K562 (cell line): ENCODE measurements at regions not wholly inside any gene's neighbourhood (a gene's known extent, or its start where the extent isn't known, plus 50 kb on each side); places are given as distances from the start of the nearest gene placed in this dataset.

Source experiments
- ATAC-seq: fragments of 200-7000 bp; cut with Tn5 transposase; 3 replicates; pipeline ENCODE4 v1.9.1; 2020; ENCODE audit warnings: moderate library complexity
- BruUV-seq: library from RNA; stranded (reverse); fragments of 400-500 nt; replicated peaks from 2 replicates; lab custom pipeline; 2021; lab: Mats Ljungman, UMichigan
- CTCF ChIA-PET: fragments of 300-600 bp; formaldehyde crosslinking; extraction: SDS; loops from one replicate; lab custom pipeline; 2021; ENCODE audit warnings: low intra/inter-chr PET ratio; lab: Yijun Ruan, JAX
- POLR2A ChIA-PET: fragments of 300-600, 350-650 bp; sonication (Branson Sonifier 250); formaldehyde crosslinking; extraction: SDS; loops from one replicate; lab custom pipeline; 2021; ENCODE audit warnings: antibody characterized with exemption, inconsistent platforms; lab: Yijun Ruan, JAX
- DNase-seq, 4 experiments: peaks; one replicate each; pipeline versions ENCODE4 v3.0.0 to v3.0.0-alpha.2; 2011 to 2018; ENCODE audit warnings: low spot score in 3 of 4, mixed read lengths in 3 of 4; ENCODE audit errors: extremely low read depth in 1 of 4
- FAIRE-seq: peaks from 2 replicates; lab custom pipeline; 2011; peaks lifted over from hg19 to GRCh38; lab: Jason Lieb, UNC
- H2AFZ ChIP-seq: 2 replicates; pipeline ENCODE4 v1.6.0; 2011; ENCODE audit warnings: low read depth, low read length, control low read depth, inconsistent platforms
- H3K27ac ChIP-seq: fragments of 200-600 bp; 3 replicates; pipeline ENCODE4 v1.8.0; 2011; ENCODE audit warnings: low read depth, mild to moderate bottlenecking, control low read depth, inconsistent platforms, low read length, moderate library complexity, mixed read lengths; ENCODE audit errors: extremely low read depth
- H3K27me3 ChIP-seq, 2 experiments: fragments of 300-600 bp in 1 of 2; 2 replicates in 1 of 2; 3 replicates in 1 of 2; pipeline versions ENCODE4 v1.6.0 to v1.8.0; 2011; ENCODE audit warnings: inconsistent platforms in 2 of 2, low read length in 2 of 2, mild to moderate bottlenecking in 1 of 2, mixed read lengths in 1 of 2, moderate library complexity in 1 of 2; ENCODE audit not compliant: control insufficient read depth in 2 of 2, insufficient read depth in 2 of 2
- H3K36me3 ChIP-seq: fragments of 300-600 bp; 3 replicates; pipeline ENCODE4 v1.8.0; 2011; ENCODE audit warnings: mild to moderate bottlenecking, low read length, inconsistent platforms; ENCODE audit not compliant: control insufficient read depth, insufficient read depth
- H3K4me1 ChIP-seq, 2 experiments: fragments of 200-600 bp in 1 of 2; replicated peaks in 1 of 2; 2 replicates in 1 of 2; 3 replicates in 1 of 2; pipeline versions ENCODE4 v1.5.1 to v1.8.0; 2011; ENCODE audit warnings: inconsistent platforms in 2 of 2, low read length in 2 of 2, mild to moderate bottlenecking in 1 of 2, mixed read lengths in 1 of 2, moderate library complexity in 1 of 2; ENCODE audit not compliant: control insufficient read depth in 2 of 2, insufficient read depth in 2 of 2
- H3K4me2 ChIP-seq: 2 replicates; pipeline ENCODE4 v1.6.1; 2011; ENCODE audit warnings: low read length, control low read depth, inconsistent platforms, mixed read lengths; ENCODE audit not compliant: insufficient read depth
- H3K4me3 ChIP-seq: fragments of 200-600 bp; sonication (generic), shearing (Covaris generic); 2 replicates; pipeline ENCODE4 v1.5.1; 2016; ENCODE audit warnings: control low read depth, inconsistent platforms
- H3K79me2 ChIP-seq: fragments of 200-600 bp; 3 replicates; pipeline ENCODE4 v1.8.0; 2011; ENCODE audit warnings: low read length, inconsistent platforms; ENCODE audit not compliant: control insufficient read depth, insufficient read depth
- H3K9ac ChIP-seq, 2 experiments: 2 replicates each; pipeline versions ENCODE4 v1.6.0 to v1.6.1; 2011; ENCODE audit warnings: low read depth in 2 of 2, low read length in 2 of 2, control low read depth in 1 of 2, inconsistent platforms in 1 of 2, mild to moderate bottlenecking in 1 of 2, mixed read lengths in 1 of 2; ENCODE audit not compliant: insufficient read depth in 1 of 2
- H3K9me1 ChIP-seq: one replicate; pipeline ENCODE4 v1.6.0; 2011; ENCODE audit warnings: inconsistent platforms, mild to moderate bottlenecking, low read length, moderate library complexity; ENCODE audit not compliant: control insufficient read depth, insufficient read depth
- H3K9me3 ChIP-seq: replicated peaks from 2 replicates; pipeline ENCODE4 v1.5.1; 2011; ENCODE audit warnings: low read depth, low read length, inconsistent platforms; ENCODE audit not compliant: control insufficient read depth, insufficient read depth
- H4K20me1 ChIP-seq: replicated peaks from 2 replicates; pipeline ENCODE4 v1.6.1; 2011; ENCODE audit warnings: low read length, inconsistent platforms, mixed read lengths; ENCODE audit not compliant: control insufficient read depth, insufficient read depth
- ASH1L ChIP-seq: fragments of 450-650 bp; IDR thresholded peaks from 2 replicates; pipeline ENCODE4 v1.6.1; 2018; ENCODE audit warnings: borderline replicate concordance, mild to moderate bottlenecking, low read depth; ENCODE audit not compliant: partially characterized antibody
- COPS2 ChIP-seq: fragments of 450-650 bp; conservative IDR thresholded peaks from 2 replicates; pipeline ENCODE4 v1.6.1; 2016; ENCODE audit warnings: mild to moderate bottlenecking, moderate library complexity
- HNRNPK ChIP-seq: fragments of 200-400 bp; formaldehyde crosslinking; IDR thresholded peaks from one replicate; pipeline ENCODE4 v1.6.1; 2018; ENCODE audit warnings: mild to moderate bottlenecking, low read depth, low read length; ENCODE audit not compliant: poor library complexity, severe bottlenecking
- NFXL1 ChIP-seq: fragments of 450-650 bp; formaldehyde crosslinking; IDR thresholded peaks from 2 replicates; pipeline ENCODE4 v1.4.0; 2021; ENCODE audit warnings: mild to moderate bottlenecking
- PHF20 ChIP-seq: fragments of 450-650 bp; IDR thresholded peaks from 2 replicates; pipeline ENCODE4 v1.6.1; 2018; ENCODE audit not compliant: partially characterized antibody
- PRMT5 ChIP-seq: sonication (generic); formaldehyde crosslinking; IDR thresholded peaks from 2 replicates; pipeline ENCODE4 v1.5.0; 2020; ENCODE audit warnings: missing genetic modification reagents
- RERE ChIP-seq: sonication (generic); formaldehyde crosslinking; IDR thresholded peaks from 2 replicates; pipeline ENCODE4 v1.8.0; 2023; ENCODE audit warnings: missing genetic modification reagents, mild to moderate bottlenecking, borderline replicate concordance
- TAF7 ChIP-seq: fragments of 450-650 bp; IDR thresholded peaks from 2 replicates; pipeline ENCODE4 v1.6.1; 2016; ENCODE audit warnings: missing genetic modification characterization, missing compliant biosample characterization
- ZKSCAN1 ChIP-seq: fragments of 150-350 bp; IDR thresholded peaks from 2 replicates; pipeline ENCODE4 v1.6.1; 2016; ENCODE audit warnings: low read depth, low read length
- ZNF79 ChIP-seq: fragments of 250-450 bp; sonication (Bioruptor Pico); IDR thresholded peaks from 2 replicates; pipeline ENCODE4 v1.4.0; 2020; ENCODE audit warnings: low read depth, mild to moderate bottlenecking, moderate library complexity
- WGBS: fragments of 100-300 bp; shearing (Covaris generic); methylation state at CpG from one replicate; pipeline ENCODE4 v1.1.6; 2016; ENCODE audit warnings: low coverage, mixed read lengths; ENCODE audit not compliant: insufficient coverage; ENCODE audit errors: missing lambda C conversion rate; 5-methylcytosine and 5-hydroxymethylcytosine counted together
- in situ Hi-C: fragments of 300-500 bp; cut with MboI; formaldehyde crosslinking; loops from 4 replicates; pipeline ENCODE4 v1.15.0; 2018; ENCODE audit warnings: inconsistent platforms, mixed read lengths
- intact Hi-C: fragments of 100-400 bp; cut with micrococcal nuclease; formaldehyde crosslinking; loops from 2 replicates; pipeline ENCODE4 v1.14.2; 2022

DNA sequence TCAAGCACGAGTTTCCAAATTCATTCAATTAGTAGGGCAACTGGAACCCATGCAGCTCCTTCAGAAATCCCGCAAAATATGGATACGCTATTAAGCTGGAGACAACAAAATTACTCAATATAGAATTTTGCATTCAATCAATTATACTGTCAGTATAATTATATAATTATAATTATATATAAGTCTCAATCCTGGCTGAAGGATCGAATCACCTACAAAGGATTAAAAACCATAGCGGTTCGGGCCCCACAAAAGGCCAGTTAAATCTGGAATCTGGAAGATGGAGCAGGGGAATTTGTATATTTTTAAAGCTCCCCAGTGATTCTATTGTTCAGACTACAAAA is 55.7 kb downstream of the FHIP2A start:
- H4K20me1 ChIP-seq: no peaks in the 10 kb centered on the region
- no peak overlapping the region for H3K27ac ChIP-seq
- CTCF ChIA-PET: interaction anchor here (0.8 kb wide), 1 partner anchor 246 kb away, joined by 3 read pairs; no protein-coding TSS in a partner anchor
- DNase-seq (no peak), ATAC-seq (no peak), FAIRE-seq (no peak)
- no peaks in the 10 kb centered on the region for H3K9me3 ChIP-seq
- H3K9me1 ChIP-seq: no peaks in the 10 kb centered on the region
- in situ Hi-C loops (loop anchor here (25.0 kb wide), 1 partner anchor 235 kb away; no protein-coding TSS in a partner anchor), intact Hi-C loops (loop anchor here (1.0 to 10.0 kb wide), 4 partner anchors 148 to 405 kb away; no protein-coding TSS in a partner anchor)
- peaks cover 0 to 2% of the 10 kb centered on the region in 2 experiments; a peak in 2 of 5 replicates for H3K4me1 ChIP-seq
- BruUV-seq: no TSS peak
- H3K4me2 ChIP-seq: no peak overlapping the region
- peaks cover 0 to 12% of the 10 kb centered on the region in 2 experiments; a peak in 2 of 5 replicates for H3K27me3 ChIP-seq
- TF ChIP-seq PRMT5 (CRISPR knock-in tag): no peak
- no peak for TF ChIP-seq TAF7 (tag)
- no peak for TF ChIP-seq COPS2
- peak; percentile 45; the same call in 1 of the 2 replicates for TF ChIP-seq ZKSCAN1
- H2AFZ ChIP-seq: no peak overlapping the region
- H3K4me3 ChIP-seq: no peak overlapping the region
- no peaks in the 10 kb centered on the region for H3K36me3 ChIP-seq
- H3K79me2 ChIP-seq: no peaks in the 10 kb centered on the region
- POLR2A ChIA-PET: no interaction called here
- WGBS: 18% methylated on average over 6 of the region's 6 CpGs
- H3K9ac ChIP-seq: no peak overlapping the region

- FAIRE-seq: no peak
- H3K27me3 ChIP-seq: peaks cover 0 to 13% of the 10 kb centered on the region in 2 experiments; a peak in 2 of 5 replicates
- in situ Hi-C loops (loop anchor here (25.0 kb wide), 1 partner anchor 233 kb away; no protein-coding TSS in a partner anchor), intact Hi-C loops (loop anchor here (5.0 to 10.0 kb wide), 3 partner anchors 146 to 407 kb away; no protein-coding TSS in a partner anchor)
- no peak overlapping the region for H3K4me3 ChIP-seq
- no peak overlapping the region for H3K9ac ChIP-seq
- H2AFZ ChIP-seq: no peak overlapping the region
- ChIA-PET POLR2A (no interaction called here), CTCF (no interaction called here)
- H3K36me3 ChIP-seq: no peaks in the 10 kb centered on the region
- H3K9me1 ChIP-seq: no peaks in the 10 kb centered on the region
- no peaks in the 10 kb centered on the region for H3K79me2 ChIP-seq
- H3K27ac ChIP-seq: no peak overlapping the region
- ATAC-seq: no peak
- no TSS peak for BruUV-seq
- H3K4me2 ChIP-seq: no peak overlapping the region
- DNase-seq: no peak
- no peaks in the 10 kb centered on the region for H4K20me1 ChIP-seq
- H3K9me3 ChIP-seq: no peaks in the 10 kb centered on the region
- peaks cover 0 to 2% of the 10 kb centered on the region in 2 experiments; a peak in 2 of 5 replicates for H3K4me1 ChIP-seq
- TF ChIP-seq HNRNPK: no peak
- no peak for TF ChIP-seq NFXL1
- no peak for TF ChIP-seq RERE
- no peak for TF ChIP-seq ASH1L
- no peak for TF ChIP-seq PHF20
- TF ChIP-seq ZNF79 (CRISPR knock-in tag): no peak
Observed at GRCh38 chr10:114879093-114879492, 57.5 kb downstream of the FHIP2A start.
